Neuronal stem cell (in vitro differentiated cells): ENCODE measurements at regions not wholly inside any gene's neighbourhood (a gene's known extent, or its start where the extent isn't known, plus 50 kb on each side); places are given as distances from the start of the nearest gene placed in this dataset.

ENCODE experiments used
- DNase-seq: peaks from one replicate; pipeline ENCODE4 v3.0.0-alpha.2; 2013; ENCODE audit warnings: low spot score
- H2AFZ ChIP-seq: one replicate; pipeline ENCODE4 v1.6.1; 2013; ENCODE audit warnings: mild to moderate bottlenecking, low read length, inconsistent platforms
- H2AK5ac ChIP-seq: 2 replicates; pipeline ENCODE4 v1.6.1; 2013; ENCODE audit warnings: low read depth, mild to moderate bottlenecking, inconsistent platforms, low read length, moderate library complexity, mixed read lengths
- H2BK120ac ChIP-seq: 2 replicates; pipeline ENCODE4 v1.6.1; 2013; ENCODE audit warnings: low read depth, mild to moderate bottlenecking, inconsistent platforms, low read length, moderate library complexity, mixed read lengths
- H2BK12ac ChIP-seq: one replicate; pipeline ENCODE4 v1.6.1; 2013; ENCODE audit warnings: low read length, inconsistent platforms
- H2BK15ac ChIP-seq: 2 replicates; pipeline ENCODE4 v1.6.1; 2013; ENCODE audit warnings: mild to moderate bottlenecking, low read length, inconsistent platforms, mixed read lengths
- H2BK5ac ChIP-seq: one replicate; pipeline ENCODE4 v1.6.1; 2013; ENCODE audit warnings: inconsistent platforms, mild to moderate bottlenecking, low read length, moderate library complexity
- H3K14ac ChIP-seq: one replicate; pipeline ENCODE4 v1.6.1; 2013; ENCODE audit warnings: low read length, inconsistent platforms
- H3K18ac ChIP-seq: 2 replicates; pipeline ENCODE4 v1.6.1; 2013; ENCODE audit warnings: low read length, inconsistent platforms
- H3K23ac ChIP-seq: 2 replicates; pipeline ENCODE4 v1.6.1; 2013; ENCODE audit warnings: low read depth, mild to moderate bottlenecking, mixed read lengths, low read length, inconsistent platforms; ENCODE audit not compliant: poor library complexity
- H3K27ac ChIP-seq: replicated peaks from 3 replicates; pipeline ENCODE4 v1.5.1; 2013; ENCODE audit warnings: low read length, inconsistent platforms
- H3K27me3 ChIP-seq, 3 experiments: 2 replicates each; pipeline ENCODE4 v1.6.1; 2013; ENCODE audit warnings: low read length in 3 of 3, mild to moderate bottlenecking in 2 of 3, inconsistent platforms in 1 of 3, low read depth in 1 of 3, mixed read lengths in 1 of 3, moderate library complexity in 1 of 3; ENCODE audit not compliant: control insufficient read depth in 3 of 3, insufficient read depth in 3 of 3
- H3K36me3 ChIP-seq, 2 donors: replicated peaks in 1 of 2; 2 replicates each; pipeline ENCODE4 v1.6.1; 2013; ENCODE audit warnings: low read length in 2 of 2; ENCODE audit not compliant: control insufficient read depth in 2 of 2, insufficient read depth in 2 of 2
- H3K4ac ChIP-seq: 2 replicates; pipeline ENCODE4 v1.6.1; 2013; ENCODE audit warnings: inconsistent platforms, mild to moderate bottlenecking, low read length, moderate library complexity
- H3K4me1 ChIP-seq, 2 donors: 1 replicate in 1 of 2; 2 replicates in 1 of 2; pipeline ENCODE4 v1.6.1; 2013; ENCODE audit warnings: low read length in 2 of 2, low read depth in 1 of 2; ENCODE audit not compliant: control insufficient read depth in 2 of 2, insufficient read depth in 1 of 2
- H3K4me2 ChIP-seq: one replicate; pipeline ENCODE4 v1.6.1; 2013; ENCODE audit warnings: mild to moderate bottlenecking, low read length, inconsistent platforms; ENCODE audit not compliant: insufficient read depth, poor library complexity, severe bottlenecking
- H3K4me3 ChIP-seq, 2 donors: 2 replicates each; pipeline ENCODE4 v1.5.1; 2013; ENCODE audit warnings: low read length in 2 of 2, mild to moderate bottlenecking in 2 of 2, inconsistent platforms in 1 of 2, moderate library complexity in 1 of 2
- H3K79me1 ChIP-seq: one replicate; pipeline ENCODE4 v1.6.1; 2013; ENCODE audit warnings: low read depth, mild to moderate bottlenecking, inconsistent platforms, low read length, moderate library complexity
- H3K9ac ChIP-seq: one replicate; pipeline ENCODE4 v1.6.1; 2013; ENCODE audit warnings: mild to moderate bottlenecking, low read depth, low read length, inconsistent platforms; ENCODE audit not compliant: poor library complexity
- H3K9me3 ChIP-seq, 2 donors: replicated peaks in 1 of 2; 2 replicates each; pipeline versions ENCODE3 to v1.6.1; 2013; ENCODE audit warnings: low read length in 2 of 2, mild to moderate bottlenecking in 2 of 2, inconsistent platforms in 1 of 2, low read depth in 1 of 2, mixed read lengths in 1 of 2, moderate library complexity in 1 of 2; ENCODE audit not compliant: control insufficient read depth in 2 of 2, insufficient read depth in 1 of 2
- H4K8ac ChIP-seq: one replicate; pipeline ENCODE4 v1.6.1; 2013; ENCODE audit warnings: low read depth, mild to moderate bottlenecking, inconsistent platforms, low read length, moderate library complexity
- H4K91ac ChIP-seq: one replicate; pipeline ENCODE4 v1.6.1; 2013; ENCODE audit warnings: low read length, low read depth, mild to moderate bottlenecking, inconsistent platforms; ENCODE audit not compliant: poor library complexity
- WGBS, 2 donors: extraction: QIAGEN DNeasy Blood & Tissue Kit; methylation state at CpG; one replicate each; pipeline ENCODE4 v1.1.7; 2013; ENCODE audit warnings: missing lambda C conversion rate in 2 of 2, mixed read lengths in 1 of 2; ENCODE audit not compliant: insufficient read length in 2 of 2, insufficient replicate concordance in 1 of 2; ENCODE audit errors: extremely low coverage in 2 of 2; 5-methylcytosine and 5-hydroxymethylcytosine counted together

DNA sequence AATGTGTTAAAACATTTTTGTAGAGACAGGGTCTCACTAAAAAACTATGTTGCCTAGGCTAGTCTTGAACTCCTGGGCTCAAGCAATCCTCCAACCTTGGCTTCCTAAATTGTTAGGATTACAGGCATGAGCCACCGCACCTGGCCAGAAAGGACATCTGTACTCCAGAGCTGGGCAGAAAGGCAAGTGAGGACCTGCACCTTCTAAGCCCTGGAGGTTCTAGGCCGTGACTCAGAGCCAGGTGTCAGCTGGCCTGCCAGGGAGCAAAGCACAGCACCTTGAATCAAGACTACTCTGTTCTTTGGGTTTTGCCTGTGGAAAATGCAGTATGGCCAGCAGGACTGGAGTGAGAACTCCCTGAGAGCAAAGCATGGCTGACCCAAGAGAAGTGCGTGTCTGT is 396.5 kb downstream of the ADRA2A start:
- H2BK15ac ChIP-seq = no peak overlapping the region
- H3K4me1 ChIP-seq = no peaks in the 10 kb centered on the region
- no peak for DNase-seq
- no peaks in the 10 kb centered on the region for H3K79me1 ChIP-seq
- no peak overlapping the region for H3K14ac ChIP-seq
- H4K91ac ChIP-seq = no peak overlapping the region
- H2AFZ ChIP-seq = no peak overlapping the region
- no CpG with 5 or more reads among the region's 3 CpGs for WGBS, 2 donors
- no peak overlapping the region for H3K4ac ChIP-seq
- no peak overlapping the region for H4K8ac ChIP-seq
- H3K4me2 ChIP-seq = no peak overlapping the region
- H2BK5ac ChIP-seq = no peak overlapping the region
- no peak overlapping the region for H3K9ac ChIP-seq
- no peak overlapping the region for H2BK120ac ChIP-seq
- H2BK12ac ChIP-seq = no peak overlapping the region
- no peak overlapping the region for H2AK5ac ChIP-seq
- no peak overlapping the region for H3K23ac ChIP-seq
- no peak overlapping the region for H3K18ac ChIP-seq
- no peaks in the 10 kb centered on the region for H3K27me3 ChIP-seq
- H3K36me3 ChIP-seq = no peaks in the 10 kb centered on the region
- no peak overlapping the region for H3K27ac ChIP-seq
- no peak overlapping the region for H3K4me3 ChIP-seq
- peaks cover 0 to 2% of the 10 kb centered on the region in 2 donors for H3K9me3 ChIP-seq

DNA sequence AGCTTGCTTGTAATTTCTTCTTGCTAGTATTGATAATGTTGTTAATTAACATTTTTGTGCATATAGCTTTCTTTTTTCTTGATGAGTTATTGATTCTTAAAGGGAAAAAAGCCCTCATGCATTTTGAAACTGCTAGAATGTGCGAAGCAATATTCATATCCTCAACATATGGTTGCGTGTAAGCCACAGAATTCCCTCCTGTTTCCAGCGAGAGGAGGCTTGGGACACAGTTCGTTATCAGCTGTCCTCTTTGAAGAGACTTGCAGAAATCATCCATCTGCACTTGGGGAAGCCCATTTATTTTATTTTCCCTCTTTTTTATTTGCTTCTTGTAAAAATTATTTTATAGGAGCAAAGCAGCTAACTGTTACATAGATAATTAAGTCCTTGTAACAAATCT is 398.0 kb downstream of the ADRA2A start:
- no CpG with 5 or more reads among the region's 4 CpGs for WGBS, 2 donors
- H3K79me1 ChIP-seq = no peaks in the 10 kb centered on the region

DNA sequence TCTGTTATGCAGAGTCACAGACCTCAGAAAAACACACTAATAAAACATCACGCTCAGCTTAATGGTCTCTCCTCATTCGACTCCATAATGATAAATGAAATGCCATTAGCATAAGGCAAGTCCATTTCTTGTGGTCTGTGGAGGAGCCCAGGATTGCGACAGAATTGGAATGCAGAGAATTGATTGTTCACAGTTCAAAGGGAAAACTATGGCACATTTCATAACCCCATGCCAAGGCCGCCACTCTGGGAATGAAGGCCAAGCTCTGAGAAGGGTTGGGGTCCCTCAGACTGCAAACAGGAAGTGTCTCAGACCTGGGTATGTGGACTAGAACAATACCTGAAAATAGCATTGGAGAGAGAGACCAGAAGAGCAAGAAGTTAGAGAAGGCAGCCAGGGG is 398.9 kb downstream of the ADRA2A start:
- no peak overlapping the region for H2BK12ac ChIP-seq
- H3K14ac ChIP-seq = no peak overlapping the region
- no peak overlapping the region for H3K4ac ChIP-seq
- H2AFZ ChIP-seq = no peak overlapping the region
- H4K91ac ChIP-seq = no peak overlapping the region
- WGBS, 2 donors = no CpG with 5 or more reads among the region's 4 CpGs
- no peaks in the 10 kb centered on the region for H3K36me3 ChIP-seq
- no peak overlapping the region for H3K23ac ChIP-seq
- no peak overlapping the region for H2BK120ac ChIP-seq
- H3K27me3 ChIP-seq = no peaks in the 10 kb centered on the region
- H2BK15ac ChIP-seq = no peak overlapping the region
- no peak overlapping the region for H2BK5ac ChIP-seq
- H4K8ac ChIP-seq = no peak overlapping the region
- no peak overlapping the region for H3K4me3 ChIP-seq
- H3K4me1 ChIP-seq = no peaks in the 10 kb centered on the region
- no peak overlapping the region for H3K9ac ChIP-seq
- no peak overlapping the region for H3K27ac ChIP-seq
- H3K9me3 ChIP-seq = peaks cover 0 to 2% of the 10 kb centered on the region in 2 donors
- H3K4me2 ChIP-seq = no peak overlapping the region
- H3K79me1 ChIP-seq = no peaks in the 10 kb centered on the region
- H2AK5ac ChIP-seq = no peak overlapping the region
- no peak overlapping the region for H3K18ac ChIP-seq
- DNase-seq = no peak

More for the DNA sequence above, 398.0 kb downstream of the ADRA2A start:
- Histone ChIP-seq H3K4me2 (no peak overlapping the region), H2AFZ (no peak overlapping the region), H4K91ac (no peak overlapping the region), H2BK120ac (no peak overlapping the region), H3K4me1 (no peaks in the 10 kb centered on the region), H2BK12ac (no peak overlapping the region), H4K8ac (no peak overlapping the region), H3K27me3 (no peaks in the 10 kb centered on the region), H3K23ac (no peak overlapping the region), H3K9me3 (peaks cover 0 to 2% of the 10 kb centered on the region in 2 donors), H3K36me3 (no peaks in the 10 kb centered on the region), H3K18ac (no peak overlapping the region), H2BK5ac (no peak overlapping the region), H2BK15ac (no peak overlapping the region), H3K4me3 (no peak overlapping the region), H3K4ac (no peak overlapping the region), H2AK5ac (no peak overlapping the region), H3K14ac (no peak overlapping the region), H3K9ac (no peak overlapping the region), H3K27ac (no peak overlapping the region)
- no peak for DNase-seq

DNA sequence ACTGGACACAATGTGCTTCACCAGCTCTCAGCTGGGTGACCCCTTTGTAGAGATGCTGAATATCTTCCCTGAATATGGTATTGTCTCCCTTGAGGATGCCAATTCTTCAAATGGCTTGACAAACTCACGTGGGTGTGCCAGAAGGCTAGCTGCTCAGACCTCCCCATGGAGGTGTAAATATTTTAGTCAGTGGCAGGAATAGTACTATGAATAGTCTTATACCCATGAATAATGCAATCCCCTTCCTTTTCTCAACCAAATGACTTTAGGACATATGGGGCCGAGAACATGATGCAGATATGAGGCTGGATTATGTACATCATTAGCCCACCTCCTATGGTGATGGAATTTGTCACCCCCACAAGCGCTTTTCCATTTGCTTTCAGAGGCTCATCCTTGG is 401.8 kb downstream of the ADRA2A start:
- Histone ChIP-seq H2BK15ac (no peak overlapping the region), H3K9ac (no peak overlapping the region), H3K4ac (no peak overlapping the region), H2AFZ (no peak overlapping the region), H2BK5ac (no peak overlapping the region), H3K79me1 (no peaks in the 10 kb centered on the region), H2BK12ac (no peak overlapping the region), H3K18ac (no peak overlapping the region), H3K23ac (no peak overlapping the region), H2AK5ac (no peak overlapping the region), H3K9me3 (peaks cover 0 to under 1% of the 10 kb centered on the region in 2 donors), H3K27me3 (no peaks in the 10 kb centered on the region), H3K27ac (no peak overlapping the region), H3K14ac (no peak overlapping the region), H3K4me1 (no peaks in the 10 kb centered on the region), H3K4me2 (no peak overlapping the region), H2BK120ac (no peak overlapping the region), H3K4me3 (no peak overlapping the region), H4K8ac (no peak overlapping the region), H4K91ac (no peak overlapping the region), H3K36me3 (no peaks in the 10 kb centered on the region)
- no CpG with 5 or more reads among the region's 3 CpGs for WGBS, 2 donors
- DNase-seq = no peak
